AG08395 (cell line): ENCODE measurements at regions not wholly inside any gene's neighbourhood (a gene's known extent, or its start where the extent isn't known, plus 50 kb on each side); places are given as distances from the start of the nearest gene placed in this dataset.
"Not testable (repeated sequence)": the region's sequence is repeated elsewhere in the genome, so short reads cannot be mapped to it uniquely, and the experiment has no call there.

Source experiments
- DNase-seq: peaks from one replicate; pipeline ENCODE4 v3.0.0; 2012; ENCODE audit warnings: mixed read lengths, low spot score

- DNase-seq: no peak
Observed at GRCh38 chr2:64795024-64795592, 141.4 kb upstream of the SERTAD2 start.

GRCh38 chr2:64796926-64797325 lies 143.2 kb upstream of the SERTAD2 start:
- no peak for DNase-seq

DNA sequence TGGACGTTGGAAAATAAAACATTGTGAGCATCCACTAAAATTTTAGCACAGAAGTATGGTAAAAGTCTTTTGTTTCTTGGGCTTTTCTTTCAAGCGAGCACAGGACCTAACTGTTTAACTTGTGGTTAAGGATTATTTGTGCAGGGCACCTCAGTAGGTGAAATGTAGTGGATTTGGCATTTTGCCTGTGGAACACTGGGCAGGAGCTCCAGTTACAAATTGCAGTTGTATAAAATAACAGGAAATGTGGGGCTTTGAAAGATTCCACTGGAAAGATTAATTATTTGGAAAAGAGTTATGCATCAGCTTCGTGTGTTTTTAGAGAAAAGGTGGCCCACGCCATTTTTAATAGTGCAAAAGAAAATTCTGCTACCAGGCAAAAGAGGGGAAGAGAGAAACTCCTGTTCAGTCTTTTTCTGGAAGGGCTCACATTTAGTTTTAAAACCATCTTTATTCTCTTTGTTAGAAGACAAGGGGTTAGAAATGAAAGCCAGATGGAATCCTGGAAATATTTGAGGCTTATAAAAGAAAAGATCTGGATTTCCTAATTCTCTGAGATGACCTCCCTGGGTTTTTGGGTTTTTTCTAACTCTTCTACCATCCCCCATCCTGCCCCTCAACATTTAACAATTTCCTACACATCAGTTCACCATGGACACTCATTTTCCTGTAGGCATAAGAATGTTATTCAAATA lies 144.3 kb upstream of the SERTAD2 start:
- DNase-seq: peak; percentile 22

GRCh38 chr2:64799592-64800252 lies 146.0 kb upstream of the SERTAD2 start:
- DNase-seq: no peak

GRCh38 chr2:64803776-64804175 lies 150.1 kb upstream of the SERTAD2 start:
- no peak for DNase-seq

DNA sequence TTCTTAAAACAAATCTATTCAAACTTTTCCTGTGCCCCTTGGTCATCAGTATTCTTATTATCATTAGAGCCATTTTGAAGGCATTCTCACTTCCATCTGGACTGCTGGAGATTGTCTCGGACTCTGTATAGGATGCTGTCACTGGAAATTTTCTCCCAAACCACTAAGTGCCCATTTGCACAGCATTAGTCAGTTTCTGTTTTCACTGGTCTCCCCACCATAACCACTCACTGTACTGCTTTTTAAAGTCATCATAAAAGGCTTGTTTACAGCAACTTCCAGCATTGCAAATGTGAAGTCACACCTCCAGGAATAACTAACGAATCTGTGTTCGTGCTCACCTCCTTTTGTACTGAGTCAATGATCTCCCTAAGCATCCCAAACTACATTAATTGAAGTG lies 150.9 kb upstream of the SERTAD2 start:
- DNase-seq: no peak

DNA sequence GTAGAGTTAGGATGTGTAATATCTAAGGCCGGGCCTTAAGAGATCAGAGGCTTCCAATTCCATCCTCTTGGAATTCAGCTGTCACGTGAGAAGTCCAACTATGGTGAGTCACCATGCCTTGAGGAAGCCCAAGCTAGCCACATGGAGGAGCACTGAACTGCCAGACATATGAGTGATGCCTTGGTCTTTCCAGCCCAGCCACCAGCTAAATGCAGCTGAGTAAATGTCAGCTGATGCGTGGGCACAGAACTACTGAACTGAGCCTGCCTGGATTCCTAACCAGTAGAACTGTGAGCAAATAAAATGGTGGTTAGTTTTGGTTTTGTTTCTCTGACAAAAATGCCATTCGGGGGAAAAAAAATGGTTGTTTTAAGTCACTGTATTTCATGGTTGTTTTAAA lies 153.7 kb upstream of the SERTAD2 start:
- peak; percentile 94 for DNase-seq

DNA sequence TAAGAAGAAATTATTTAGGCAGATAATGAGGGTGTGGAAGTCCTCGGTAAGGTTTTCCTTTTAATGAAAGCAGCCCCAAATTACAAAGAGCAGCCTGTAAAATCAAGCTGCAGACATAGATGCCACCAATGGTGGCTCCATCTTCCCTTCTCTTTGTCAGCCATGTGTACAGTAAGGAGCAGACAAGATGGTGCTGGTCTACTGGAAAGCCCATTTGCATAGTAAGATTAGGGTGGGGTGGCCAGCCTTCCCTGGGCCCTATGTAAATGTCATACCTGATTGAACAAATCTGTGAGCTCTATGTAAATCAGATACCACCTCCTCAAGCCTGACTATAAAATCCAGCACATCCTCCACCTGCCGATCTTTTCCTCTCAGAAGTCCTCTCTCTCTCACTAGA lies 154.4 kb upstream of the SERTAD2 start:
- DNase-seq: no peak

GRCh38 chr2:64808754-64809153 lies 155.0 kb upstream of the SERTAD2 start:
- no peak for DNase-seq

DNA sequence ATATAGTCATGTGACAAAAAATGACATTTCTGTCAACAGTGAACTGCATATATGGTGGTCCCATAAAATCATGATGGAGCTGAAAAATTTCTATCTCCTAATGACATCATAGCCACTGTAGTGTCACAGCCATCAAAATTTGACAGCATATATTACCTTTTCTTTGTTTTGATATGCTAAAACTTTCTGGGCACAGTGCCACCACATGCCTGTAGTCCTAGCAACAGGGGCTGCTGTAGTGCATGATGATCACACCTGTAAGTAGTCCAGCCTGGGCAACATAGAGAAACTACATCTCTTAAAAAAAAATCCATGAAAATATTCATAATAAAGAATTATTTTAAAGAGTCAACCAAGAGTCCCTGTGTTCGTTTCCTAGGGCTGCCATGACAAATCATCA lies 155.5 kb upstream of the SERTAD2 start:
- DNase-seq: no peak

DNA sequence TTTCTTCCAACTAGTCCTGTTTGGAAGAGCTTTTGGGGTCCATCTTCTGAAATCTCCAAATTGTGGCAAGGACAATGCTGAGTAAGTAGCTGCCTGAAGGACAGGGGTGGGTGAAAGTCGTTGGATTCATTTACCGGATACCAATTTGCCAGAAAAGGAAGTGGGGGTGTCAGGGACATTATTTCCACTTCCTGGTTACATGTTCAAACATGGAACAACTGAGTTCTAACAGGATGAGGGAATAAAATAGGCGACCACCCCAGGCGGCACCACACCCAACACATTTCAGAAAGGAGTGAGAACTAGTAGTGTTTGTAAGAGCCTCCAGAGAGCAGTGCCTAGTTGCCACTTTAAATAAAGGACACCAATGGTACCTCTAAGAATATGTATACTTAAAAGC lies 158.6 kb upstream of the SERTAD2 start:
- no peak for DNase-seq

GRCh38 chr2:64814007-64814406 lies 160.3 kb upstream of the SERTAD2 start:
- DNase-seq: no peak

- not testable (repeated sequence) for DNase-seq
Observed at GRCh38 chr2:64816526-64816925, 162.8 kb upstream of the SERTAD2 start.

GRCh38 chr2:64817453-64817852 lies 163.7 kb upstream of the SERTAD2 start:
- DNase-seq: no peak

DNA sequence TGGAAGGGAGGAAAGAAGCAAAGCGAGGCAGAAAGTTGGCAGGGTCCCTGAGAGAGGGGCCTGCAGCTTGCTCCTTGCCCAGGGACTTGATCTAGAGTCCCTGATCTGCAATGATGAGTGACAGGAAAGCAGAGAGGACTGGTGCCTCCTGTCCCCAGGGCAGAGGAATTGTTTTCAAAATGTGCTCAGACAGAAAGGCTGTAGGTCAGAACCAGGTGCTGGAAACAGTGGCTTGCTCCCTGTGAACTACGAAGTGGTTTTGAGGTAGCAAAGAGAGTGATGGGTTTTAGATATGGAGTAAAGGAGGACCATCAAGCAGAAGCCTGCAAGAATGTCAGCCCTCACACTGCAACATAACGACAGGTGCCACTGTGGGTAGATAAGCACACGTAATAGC lies 164.9 kb upstream of the SERTAD2 start:
- no peak for DNase-seq

DNA sequence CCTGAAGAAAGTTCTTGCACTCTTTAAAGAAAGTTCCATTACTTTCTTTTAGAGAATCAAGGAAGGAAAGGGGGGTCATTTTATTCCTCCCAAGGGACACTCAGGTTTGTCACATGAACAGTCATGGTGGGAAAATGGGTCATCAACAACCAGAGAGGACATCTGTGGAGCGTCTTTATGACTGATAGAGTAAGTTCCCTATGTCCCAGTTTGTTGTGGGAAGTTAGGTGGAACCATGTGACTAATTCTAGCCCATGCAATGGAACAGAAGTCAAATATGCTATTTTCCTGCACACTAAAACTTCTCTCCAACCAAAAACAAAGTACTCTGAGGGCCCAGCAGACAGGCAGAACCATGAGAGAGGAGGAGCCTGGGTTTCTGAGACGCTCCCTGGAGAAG lies 165.6 kb upstream of the SERTAD2 start:
- no peak for DNase-seq

DNA sequence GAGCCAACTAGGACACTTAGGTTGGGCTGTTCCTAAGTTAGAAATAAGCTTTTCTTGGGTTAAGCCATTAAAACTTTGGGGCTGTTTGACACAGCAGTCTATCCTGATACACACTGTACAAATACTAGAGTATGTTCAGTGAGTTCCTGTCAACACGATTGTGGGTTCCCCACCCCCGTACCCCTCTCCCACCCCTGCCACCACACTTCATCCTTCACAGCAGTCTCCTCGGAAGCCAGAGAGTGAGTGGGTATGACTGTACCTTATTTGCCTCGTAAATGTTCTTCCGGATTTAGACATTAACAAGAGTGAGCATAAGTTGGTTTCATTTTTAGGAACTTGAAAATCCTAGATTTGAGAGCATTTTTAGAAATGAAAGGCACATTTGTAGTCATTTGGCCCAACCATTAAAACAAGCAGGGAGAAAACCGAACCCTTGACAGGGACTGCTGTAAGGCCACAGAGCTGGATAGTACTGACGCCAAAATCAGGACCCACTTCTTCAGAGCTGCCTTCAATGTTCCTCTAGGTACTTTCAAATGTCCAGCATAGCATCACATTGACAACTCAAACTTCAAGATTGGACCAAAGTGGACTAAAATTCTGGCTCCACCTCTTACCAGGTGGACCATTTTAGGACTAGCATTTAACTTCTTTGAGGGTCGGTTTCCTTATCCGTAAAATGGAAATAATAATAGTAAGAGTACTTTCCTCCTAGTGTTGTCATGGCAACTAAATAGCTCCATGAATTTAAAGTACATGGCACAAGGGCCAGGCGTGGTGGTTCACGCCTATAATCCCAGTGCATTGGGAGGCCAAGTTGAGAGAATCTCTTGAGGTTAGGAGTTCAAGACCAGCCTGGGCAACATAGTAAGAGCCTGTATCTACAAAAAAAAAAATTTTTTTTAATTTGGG lies 166.3 kb upstream of the SERTAD2 start:
- DNase-seq: no peak

DNA sequence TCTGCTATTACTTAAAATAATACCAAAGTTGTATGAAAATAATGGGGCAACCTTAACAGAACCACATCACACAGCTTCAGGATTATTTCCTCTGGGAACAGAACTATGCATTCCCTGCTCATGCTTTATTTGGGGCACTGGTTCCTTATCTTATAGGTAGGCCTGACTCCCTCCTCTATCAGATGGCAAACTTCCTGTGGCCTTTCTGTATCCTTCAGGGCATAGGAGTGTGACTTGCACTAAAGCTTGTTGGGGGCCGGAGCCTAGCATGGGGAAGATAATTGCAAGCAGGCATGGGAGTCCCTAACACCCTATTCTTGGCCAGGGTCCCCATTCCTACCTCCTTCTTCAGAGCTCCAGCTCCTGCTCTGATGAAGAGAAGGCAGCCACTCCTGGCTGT lies 167.2 kb upstream of the SERTAD2 start:
- no peak for DNase-seq

GRCh38 chr2:64823794-64824193 lies 165.4 kb upstream of the SLC1A4 start:
- DNase-seq: no peak

GRCh38 chr2:64825831-64826491 lies 163.2 kb upstream of the SLC1A4 start:
- DNase-seq: no peak

GRCh38 chr2:64826703-64827102 lies 162.5 kb upstream of the SLC1A4 start:
- no peak for DNase-seq

GRCh38 chr2:64828261-64828660 lies 160.9 kb upstream of the SLC1A4 start:
- DNase-seq: no peak
